Endothelial cell of umbilical vein (primary cell): ENCODE measurements at regions not wholly inside any gene's neighbourhood (a gene's known extent, or its start where the extent isn't known, plus 50 kb on each side); places are given as distances from the start of the nearest gene placed in this dataset.

ENCODE experiments used
- EZH2 ChIP-seq: IDR thresholded peaks from 2 replicates; pipeline ENCODE4 v1.6.1; 2012; ENCODE audit warnings: borderline replicate concordance, low read depth, mild to moderate bottlenecking, moderate library complexity, low read length, inconsistent platforms; ENCODE audit not compliant: severe bottlenecking
- POLR2A ChIP-seq: IDR thresholded peaks from 2 replicates; pipeline ENCODE4 v1.6.1; 2012; ENCODE audit warnings: low read depth, mild to moderate bottlenecking, control low read depth, low read length
- TF ChIP-seq, protein P1 (sequence below), 2 donors: IDR thresholded peaks; 1 replicate in 1 of 2; 2 replicates in 1 of 2; pipeline ENCODE4 v1.5.1; 2011; ENCODE audit warnings: low read length in 2 of 2, mild to moderate bottlenecking in 2 of 2, moderate library complexity in 2 of 2, control low read depth in 1 of 2, inconsistent platforms in 1 of 2, low read depth in 1 of 2; ENCODE audit not compliant: insufficient read depth in 1 of 2; ENCODE audit errors: extremely low read depth in 1 of 2

DNA sequence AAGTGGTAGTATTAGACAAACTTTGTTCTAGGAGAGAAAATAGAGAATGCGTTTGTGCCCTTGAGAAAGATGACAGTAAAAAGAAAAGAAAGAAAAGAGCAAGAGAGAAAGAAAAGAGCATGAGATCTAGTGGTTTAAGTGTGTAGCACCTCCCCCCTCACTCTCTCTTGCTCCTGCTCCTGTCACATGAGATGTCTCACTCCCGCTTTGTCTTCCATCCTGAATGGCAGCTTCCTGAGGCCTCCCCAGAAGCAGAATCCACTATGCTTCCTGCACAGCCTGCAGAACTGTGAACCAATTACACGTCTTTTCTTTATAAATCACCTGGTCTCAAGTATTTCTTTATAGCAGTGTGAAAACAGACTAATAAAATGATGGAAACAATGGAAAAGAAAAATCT lies 499.6 kb downstream of the ACTRT1 start:
- TF ChIP-seq POLR2A (no peak), EZH2 (no peak)
- TF ChIP-seq, protein P1, sequence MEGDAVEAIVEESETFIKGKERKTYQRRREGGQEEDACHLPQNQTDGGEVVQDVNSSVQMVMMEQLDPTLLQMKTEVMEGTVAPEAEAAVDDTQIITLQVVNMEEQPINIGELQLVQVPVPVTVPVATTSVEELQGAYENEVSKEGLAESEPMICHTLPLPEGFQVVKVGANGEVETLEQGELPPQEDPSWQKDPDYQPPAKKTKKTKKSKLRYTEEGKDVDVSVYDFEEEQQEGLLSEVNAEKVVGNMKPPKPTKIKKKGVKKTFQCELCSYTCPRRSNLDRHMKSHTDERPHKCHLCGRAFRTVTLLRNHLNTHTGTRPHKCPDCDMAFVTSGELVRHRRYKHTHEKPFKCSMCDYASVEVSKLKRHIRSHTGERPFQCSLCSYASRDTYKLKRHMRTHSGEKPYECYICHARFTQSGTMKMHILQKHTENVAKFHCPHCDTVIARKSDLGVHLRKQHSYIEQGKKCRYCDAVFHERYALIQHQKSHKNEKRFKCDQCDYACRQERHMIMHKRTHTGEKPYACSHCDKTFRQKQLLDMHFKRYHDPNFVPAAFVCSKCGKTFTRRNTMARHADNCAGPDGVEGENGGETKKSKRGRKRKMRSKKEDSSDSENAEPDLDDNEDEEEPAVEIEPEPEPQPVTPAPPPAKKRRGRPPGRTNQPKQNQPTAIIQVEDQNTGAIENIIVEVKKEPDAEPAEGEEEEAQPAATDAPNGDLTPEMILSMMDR (IDR thresholded peaks at IDR 0.05; ENCODE audit: extremely low read depth in 1 of 2, insufficient read depth in 1 of 2, low read depth in 1 of 2, low read length in 2 of 2) = no peak
